ENCODE measurements at regions not wholly inside any gene's neighbourhood (a gene's known extent, or its start where the extent isn't known, plus 50 kb on each side); places are given as distances from the start of the nearest gene placed in this dataset.

- DNase-seq = no peak
These were observed 511.1 kb downstream of the TENT5A start for GRCh38 chr6:81241126-81242041.

GRCh38 chr6:81238390-81238789, 514.1 kb downstream of the TENT5A start:
- DNase-seq = no peak

GRCh38 chr6:81237226-81237625, 515.3 kb downstream of the TENT5A start:
- no peak for DNase-seq

- DNase-seq = no peak
These were observed 517.0 kb downstream of the TENT5A start for GRCh38 chr6:81235512-81235911.

DNA sequence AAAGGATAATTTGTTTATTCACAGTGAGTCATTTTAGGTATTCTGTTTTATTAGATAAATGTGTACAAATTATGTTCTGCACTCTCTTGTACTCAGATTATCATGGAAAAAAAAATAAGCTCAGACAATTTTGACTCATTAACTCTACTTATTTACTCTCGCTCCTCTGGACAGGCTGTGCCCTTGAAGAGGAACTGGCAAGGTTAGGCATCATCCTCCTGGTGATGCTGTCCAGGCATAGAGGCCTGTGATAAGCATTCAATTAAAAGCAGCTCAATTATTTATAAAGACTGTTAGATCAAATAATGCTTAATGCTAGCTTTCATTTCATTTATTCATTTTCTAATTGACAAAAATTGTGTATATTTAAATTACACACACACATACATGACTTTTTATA, 518.5 kb downstream of the TENT5A start:
- DNase-seq = no peak

- peak; percentile 74 for DNase-seq
These were observed 523.4 kb downstream of the TENT5A start for GRCh38 chr6:81228912-81229555.

DNA sequence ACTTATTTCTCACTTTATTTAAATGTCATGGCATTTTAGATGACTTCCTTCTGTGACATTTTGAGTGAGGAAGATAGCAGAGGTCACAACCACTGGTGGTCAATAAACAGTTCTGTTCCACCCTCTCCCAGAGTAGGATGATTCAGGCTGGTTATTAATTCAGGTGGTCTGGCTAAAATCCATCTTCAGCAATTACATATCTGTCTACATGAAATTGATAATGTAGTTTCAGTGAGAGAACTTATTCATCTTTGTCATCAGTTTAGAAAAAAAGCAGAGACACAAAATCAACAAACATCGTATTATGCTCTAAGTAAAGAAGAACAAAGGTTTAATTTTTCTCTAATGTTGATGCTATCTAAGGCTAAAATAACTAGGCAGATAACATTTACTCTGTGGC, 525.5 kb downstream of the TENT5A start:
- DNase-seq = no peak

DNA sequence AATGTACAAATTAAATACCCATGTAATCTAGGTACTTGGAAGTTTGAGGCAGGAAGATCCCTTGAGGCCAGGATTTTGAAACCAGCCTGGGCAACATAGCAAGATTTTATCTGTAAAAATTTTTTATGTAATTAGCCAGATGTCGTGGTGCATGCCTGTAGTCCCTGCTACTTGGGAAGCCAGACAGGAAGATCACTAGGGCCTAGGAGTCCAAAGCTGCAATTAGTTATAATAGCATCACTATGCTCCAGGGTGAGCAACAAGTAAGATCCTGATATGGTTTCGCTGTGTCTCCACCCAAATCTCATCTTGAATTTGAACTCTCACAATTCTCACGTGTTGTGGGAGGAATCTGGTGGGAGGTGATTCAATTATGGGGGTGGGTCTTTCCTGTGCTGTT, 535.8 kb downstream of the TENT5A start:
- no peak for DNase-seq

GRCh38 chr6:81215092-81215432, 537.4 kb downstream of the TENT5A start:
- no peak for DNase-seq

DNA sequence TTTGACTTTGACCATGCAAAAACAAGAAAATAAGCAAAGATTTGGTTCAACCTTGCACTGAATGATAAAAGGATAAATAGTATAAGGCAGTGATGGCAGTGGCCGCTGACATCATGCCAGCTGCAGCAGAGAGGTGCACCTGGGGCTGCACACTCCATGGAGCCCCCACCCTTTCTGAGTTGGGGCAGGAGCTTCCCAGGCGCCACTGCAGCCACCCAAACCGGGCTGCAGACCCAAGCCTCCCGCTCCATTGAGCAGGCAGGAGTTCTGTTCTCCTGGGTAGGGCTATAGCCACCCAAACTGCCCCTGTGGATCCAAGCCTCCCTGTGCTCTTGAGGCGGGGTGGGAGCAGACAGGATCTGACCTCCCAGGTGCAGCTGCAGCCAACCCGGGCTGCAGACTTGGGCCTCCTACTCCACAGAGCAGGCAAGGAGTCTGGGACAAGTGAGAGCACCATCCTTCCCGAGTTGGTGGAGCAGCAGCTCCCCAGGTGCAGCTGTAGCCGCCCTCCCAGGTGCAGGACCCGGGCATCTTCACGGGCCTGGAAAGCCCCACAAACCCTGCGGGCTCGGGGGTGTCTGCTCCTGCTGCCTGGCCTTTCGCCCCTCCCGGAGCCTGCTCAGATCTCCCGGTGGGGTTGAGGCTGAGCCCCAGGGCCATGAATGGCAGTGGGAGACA, 537.9 kb downstream of the TENT5A start:
- no peak for DNase-seq

GRCh38 chr6:81204731-81205130, 547.8 kb downstream of the TENT5A start:
- DNase-seq = no peak

GRCh38 chr6:81194374-81194773, 558.1 kb downstream of the TENT5A start:
- no peak for DNase-seq

- DNase-seq = peak; percentile 61
These were observed 580.3 kb downstream of the TENT5A start for GRCh38 chr6:81172056-81172740.

DNA sequence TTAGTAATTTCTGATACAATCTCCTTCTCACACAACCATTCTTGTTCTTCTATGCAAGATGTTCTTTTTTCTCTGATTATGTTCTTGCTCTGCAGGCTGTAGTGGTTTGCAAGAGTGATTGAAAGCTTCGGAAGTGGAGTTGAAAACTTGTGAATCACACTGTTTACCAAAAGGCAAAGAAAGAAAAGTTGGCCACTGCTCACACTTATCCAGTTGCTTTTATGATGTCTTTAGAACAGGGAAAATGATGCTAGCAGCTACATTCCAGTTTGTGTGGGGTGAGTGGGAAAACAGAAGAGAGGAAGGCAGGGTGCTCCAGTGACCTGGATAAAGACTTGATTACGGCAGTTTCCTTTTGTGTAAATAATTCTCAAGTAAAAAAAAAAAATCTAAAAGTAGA, 583.3 kb downstream of the TENT5A start:
- DNase-seq = no peak

DNA sequence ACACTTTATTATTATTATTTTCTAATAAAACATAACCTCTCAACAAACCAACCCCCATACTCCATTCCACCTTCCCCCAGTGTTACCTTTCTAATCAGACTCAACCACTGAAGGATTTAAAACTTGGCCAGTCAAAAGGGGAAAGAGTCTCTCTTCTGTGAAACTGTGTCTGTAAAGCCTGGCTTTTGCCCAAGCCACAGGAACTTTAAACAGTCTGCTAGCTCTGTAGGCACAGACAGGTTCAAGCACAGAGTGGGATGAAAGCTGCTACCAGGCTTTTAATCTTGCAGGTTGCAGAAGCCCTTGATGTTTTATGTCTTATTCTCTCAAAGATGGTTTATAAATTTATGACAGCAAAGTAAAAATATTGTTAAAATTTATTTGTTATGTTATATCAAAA, 585.7 kb downstream of the TENT5A start:
- no peak for DNase-seq

GRCh38 chr6:81158956-81159355, 593.5 kb downstream of the TENT5A start:
- DNase-seq = no peak

DNA sequence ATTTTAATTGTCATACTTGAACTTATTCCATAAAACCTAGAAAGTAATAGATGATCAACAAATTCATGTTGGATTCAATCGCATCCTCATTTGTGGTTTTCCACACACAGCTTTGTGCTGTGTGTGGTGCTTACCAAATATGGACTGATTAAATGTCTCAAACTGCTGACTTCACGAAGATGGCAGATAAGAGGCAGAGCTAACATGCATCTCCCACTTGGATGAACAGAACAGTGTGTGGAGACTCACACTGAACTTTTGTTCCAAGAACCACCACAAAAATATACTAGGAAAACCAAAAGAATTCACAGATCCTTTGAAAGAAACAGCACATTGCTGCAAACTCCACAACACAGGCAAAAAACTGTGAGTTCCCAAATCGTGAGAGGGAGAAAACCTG, 603.7 kb downstream of the TENT5A start:
- no peak for DNase-seq

GRCh38 chr6:81145506-81145905, 607.0 kb downstream of the TENT5A start:
- DNase-seq = no peak

DNA sequence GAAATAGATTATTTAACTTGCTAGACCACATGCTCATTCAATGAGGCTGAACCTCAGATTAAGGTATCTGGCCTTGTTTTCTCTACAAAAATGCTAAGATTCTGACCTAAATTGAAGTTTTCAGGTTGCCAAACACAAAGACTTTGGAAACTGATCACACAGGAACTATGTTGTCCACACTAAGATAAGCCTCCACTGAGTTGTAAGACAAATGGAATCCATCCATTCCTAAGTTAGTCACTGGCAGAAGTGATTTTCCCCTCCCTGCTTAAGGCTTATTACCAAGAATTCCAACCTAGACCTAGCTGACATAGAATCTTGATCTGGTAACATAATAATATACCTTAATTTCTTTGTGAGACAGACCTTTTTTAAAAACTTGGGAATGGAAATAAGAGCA, 608.1 kb downstream of the TENT5A start:
- no peak for DNase-seq

- DNase-seq = no peak
These were observed 614.2 kb downstream of the TENT5A start for GRCh38 chr6:81138236-81138635.

GRCh38 chr6:81130969-81131368, 621.5 kb downstream of the TENT5A start:
- DNase-seq = no peak

- DNase-seq = peak; percentile 33
These were observed 622.4 kb downstream of the TENT5A start for GRCh38 chr6:81130061-81130460.
